Stimulated activated CD4-positive, alpha-beta T cell treated with anti-CD3 and anti-CD28 coated beads, Interleukin-12 subunit alpha, Interleukin-12 subunit beta, amount 100 ng/mL, for 48 hours (primary cell): ENCODE measurements at regions not wholly inside any gene's neighbourhood (a gene's known extent, or its start where the extent isn't known, plus 50 kb on each side); places are given as distances from the start of the nearest gene placed in this dataset.
"Not testable (repeated sequence)": the region's sequence is repeated elsewhere in the genome, so short reads cannot be mapped to it uniquely, and the experiment has no call there.

Source experiments
- DNase-seq, 3 donors: peaks; one replicate each; pipeline ENCODE4 v3.0.0-alpha.2; 2020; ENCODE audit warnings: low read depth in 2 of 3, low spot score in 1 of 3

DNA sequence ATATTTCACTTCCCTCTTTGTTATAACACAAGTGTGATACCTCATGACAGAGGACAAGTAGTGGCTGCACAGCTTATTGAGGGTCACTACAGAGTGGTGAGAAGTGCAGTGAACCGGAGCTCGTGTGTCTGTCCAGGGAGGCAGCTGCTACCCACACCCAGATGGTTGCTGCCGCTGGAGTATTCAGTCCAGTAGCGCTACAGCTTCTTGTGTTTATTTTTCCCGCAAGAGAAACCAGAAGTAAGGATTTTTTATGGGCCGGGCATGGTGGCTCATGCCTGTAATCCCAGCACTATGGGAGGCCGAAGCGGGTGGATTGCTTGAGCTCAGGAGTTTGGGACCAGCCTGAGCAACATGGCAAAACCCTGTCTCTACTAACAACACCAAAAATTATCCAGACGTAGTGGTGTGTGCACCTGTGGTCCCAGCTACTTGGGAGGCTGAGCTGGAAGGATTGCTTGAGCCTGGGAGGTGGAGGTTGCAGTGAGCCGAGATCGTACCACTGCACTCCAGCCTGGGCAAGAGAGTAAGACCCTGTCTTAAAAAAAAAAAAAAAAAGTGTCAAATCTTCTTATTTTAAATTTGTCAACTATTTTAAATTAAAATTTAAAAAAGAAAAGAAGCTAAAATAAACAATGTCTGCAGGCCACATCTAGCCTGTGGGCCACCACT, 213.5 kb upstream of the MSX2 start:
- DNase-seq, result not testable (repeated sequence)

DNA sequence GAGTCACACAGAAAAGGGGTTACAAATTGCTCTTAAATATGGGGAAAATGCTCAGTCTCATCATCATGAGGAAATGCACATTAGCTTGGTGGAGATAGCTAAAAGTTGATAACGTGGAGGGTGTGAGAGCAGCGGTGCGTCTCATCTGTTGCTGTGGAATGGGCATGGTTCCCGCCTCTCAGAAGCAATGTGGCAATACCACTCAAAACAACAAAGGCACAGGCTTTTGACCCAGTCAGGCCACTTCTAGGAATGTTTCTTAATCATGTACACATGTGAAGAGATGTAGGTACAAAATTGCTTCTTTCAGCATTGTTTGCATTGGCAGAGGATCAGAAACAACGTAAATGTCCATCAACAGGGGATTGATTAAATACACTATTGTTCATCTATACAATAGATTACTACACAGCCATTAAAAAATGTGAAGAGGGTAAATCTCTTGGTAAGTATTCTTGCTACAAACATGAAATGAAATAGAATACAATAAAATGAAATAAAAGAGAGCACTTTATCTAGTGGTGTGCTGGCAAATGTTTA, 212.6 kb upstream of the MSX2 start:
- no peak for DNase-seq

DNA sequence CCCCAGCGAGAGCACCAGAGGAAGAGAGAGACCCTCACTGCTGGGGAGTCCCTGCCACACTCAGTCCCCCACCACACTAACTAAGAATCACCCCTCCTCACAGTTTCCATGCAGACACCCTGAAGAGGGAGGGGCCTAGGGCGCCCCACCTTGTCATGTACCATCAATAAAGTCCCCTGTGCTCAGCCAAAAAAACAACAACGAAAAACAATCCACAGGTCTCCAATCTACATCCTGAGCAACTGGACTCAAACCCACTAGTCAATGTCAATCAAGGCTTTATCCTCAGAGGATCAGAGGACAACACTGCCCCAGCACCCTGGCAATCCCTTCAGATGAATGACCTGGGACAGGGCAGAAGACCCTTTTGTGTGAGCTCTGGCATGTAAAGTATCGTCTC, 210.1 kb upstream of the MSX2 start:
- DNase-seq, result no peak

DNA sequence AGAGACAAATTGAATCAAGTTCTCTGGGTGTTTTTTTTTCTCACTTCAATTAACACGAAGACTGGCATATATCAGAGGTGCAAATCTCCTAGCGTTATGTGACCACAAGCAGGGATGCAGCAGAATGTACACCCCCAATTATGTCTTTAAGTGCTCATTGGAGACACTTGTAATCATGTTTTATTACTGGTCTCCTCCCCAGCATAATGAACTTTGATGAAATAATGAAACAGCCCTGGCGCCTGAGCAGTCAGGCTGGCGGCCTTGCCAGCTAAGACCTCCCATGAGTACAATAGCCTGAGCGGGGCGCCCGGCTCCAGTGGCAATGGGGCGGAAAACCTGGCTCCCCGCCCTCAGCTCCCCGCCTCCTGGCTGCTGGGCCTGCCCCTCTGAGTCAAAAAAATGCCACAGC, 209.4 kb upstream of the MSX2 start:
- no peak for DNase-seq

DNA sequence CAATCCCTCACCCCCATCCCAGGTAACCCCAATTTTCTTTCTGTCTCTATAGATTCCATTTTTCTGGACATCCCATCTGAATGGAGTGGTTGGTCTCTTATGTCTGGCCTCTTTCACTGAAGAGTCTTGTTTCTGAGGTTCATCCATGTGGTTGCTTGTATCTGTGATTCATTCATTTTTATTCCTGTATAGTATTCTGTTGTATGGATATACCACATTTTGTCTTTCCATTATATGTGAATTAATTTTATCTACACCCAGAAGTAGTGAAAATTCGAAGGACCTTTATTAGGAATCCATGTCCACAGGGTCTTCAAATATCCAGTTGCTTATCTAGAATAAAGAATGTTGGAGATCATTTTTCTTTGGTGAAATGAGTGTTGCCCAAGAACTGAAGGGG, 207.6 kb upstream of the MSX2 start:
- no peak for DNase-seq

DNA sequence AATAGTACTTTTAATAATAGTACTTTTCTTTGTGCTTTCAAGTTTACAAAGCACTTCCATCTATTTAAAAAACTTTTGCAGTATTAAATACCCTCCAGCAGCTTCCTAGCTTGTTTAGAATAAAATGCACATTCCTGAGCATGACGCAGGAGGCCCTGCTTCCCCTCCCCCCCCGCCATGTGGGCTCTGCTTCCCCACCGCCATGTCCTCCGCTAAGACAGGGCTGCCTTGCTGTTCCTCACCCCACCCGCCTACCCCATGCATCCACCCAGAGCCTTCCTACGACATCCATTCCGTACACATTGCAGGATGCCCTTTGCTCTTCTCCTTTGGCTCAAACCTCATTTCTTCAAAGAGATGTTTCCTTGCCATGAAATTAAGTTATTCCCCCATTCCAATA, 205.9 kb upstream of the MSX2 start:
- no peak for DNase-seq

DNA sequence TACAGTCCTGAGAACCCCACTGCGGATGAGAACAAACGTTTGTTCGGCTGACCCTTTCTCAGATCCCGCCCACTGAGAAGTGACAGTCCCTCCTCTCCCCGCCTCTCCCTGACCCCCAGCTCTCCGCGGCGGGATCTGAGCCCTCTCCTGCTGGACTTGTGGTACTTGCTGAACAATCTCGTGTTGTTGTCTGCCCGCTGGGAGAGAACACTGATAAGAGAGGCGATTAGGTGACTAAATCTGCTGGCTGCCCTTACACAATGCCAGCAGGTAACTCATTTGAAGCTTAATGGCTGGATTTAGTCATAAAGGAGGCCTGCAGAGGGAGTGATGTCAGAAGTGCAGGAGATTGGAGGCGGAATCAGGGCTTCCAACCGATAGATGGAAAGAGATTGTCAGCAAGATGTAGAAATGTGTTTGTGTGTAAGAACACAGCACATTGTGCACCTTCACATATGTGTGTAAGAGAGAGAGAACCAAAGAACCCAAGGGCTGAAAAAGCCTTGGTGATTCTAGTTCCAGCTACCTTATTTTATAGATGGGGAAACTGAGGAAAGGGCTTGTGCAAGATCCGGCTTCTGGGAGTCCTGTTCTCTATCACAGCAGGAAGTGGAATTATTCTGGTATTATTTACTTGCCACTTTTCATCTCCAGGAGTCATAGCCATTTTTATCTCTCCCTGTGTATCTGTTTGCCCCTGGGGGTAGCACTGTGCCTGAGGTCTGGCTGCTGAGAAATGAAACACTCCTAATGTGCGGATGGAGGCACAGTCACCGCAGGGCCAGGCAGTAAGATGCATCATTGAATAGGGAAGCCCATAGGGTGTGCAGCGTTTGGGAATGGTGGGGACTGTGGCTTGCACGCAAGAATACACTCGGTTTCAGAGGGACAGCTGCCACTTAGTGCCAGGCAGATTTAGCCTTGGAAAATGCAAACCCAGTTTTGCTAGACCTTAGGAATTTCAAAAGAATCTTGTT, 203.7 kb upstream of the MSX2 start:
- no peak for DNase-seq

DNA sequence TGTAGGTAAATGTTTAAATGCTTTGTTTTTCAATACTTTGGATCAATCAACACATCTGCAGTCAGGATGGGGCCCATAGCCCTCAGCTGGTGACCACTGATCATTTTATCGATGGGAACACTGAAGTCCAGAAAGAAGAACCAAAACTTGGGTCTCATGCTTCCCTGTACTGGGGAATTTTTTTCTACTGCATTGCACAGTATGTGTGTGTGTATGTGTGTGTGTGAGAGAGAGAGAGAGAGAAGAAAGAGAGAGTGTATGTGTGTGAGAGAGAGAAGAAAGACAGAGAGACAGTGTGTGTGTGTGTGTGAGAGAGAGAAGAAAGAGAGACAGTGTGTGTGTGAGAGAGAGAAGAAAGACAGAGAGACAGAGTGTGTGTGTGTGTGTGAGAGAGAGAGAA, 202.9 kb upstream of the MSX2 start:
- no peak for DNase-seq

DNA sequence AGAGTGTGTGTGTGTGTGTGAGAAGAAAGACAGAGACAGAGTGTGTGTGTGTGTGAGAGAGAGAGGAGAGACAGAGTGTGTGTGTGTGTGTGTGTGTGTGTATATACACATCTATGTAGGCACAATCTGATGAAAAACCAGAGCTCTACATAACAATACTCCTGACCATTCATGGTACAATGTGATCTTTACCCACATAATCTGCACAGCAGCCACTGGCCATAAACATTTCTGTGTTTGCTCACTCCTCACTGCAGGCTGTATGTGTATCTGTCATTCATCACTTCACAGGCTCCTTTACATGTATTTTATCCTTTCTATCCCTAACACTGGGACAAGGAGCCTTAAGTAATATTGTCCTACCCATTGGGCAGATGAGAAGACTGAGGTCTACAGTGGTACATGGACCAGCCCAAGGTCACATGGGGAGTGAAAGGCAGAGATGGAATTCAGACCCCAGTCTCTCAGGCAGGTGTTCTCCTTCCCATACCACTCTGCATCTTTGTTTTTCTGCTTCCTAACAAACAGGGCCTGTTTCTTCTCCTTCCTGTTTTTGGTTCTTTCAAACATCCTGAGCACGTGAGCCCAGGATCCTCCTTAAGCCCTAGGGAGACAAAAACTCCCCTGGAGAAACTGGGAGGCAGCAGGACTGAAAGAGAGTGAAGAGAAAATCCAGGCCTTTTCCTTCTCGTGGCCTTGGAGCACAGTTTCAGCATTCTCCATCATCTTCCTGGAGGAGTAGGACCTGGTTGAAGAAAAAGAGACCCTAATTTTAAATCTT, 201.7 kb upstream of the MSX2 start:
- DNase-seq, result no peak

DNA sequence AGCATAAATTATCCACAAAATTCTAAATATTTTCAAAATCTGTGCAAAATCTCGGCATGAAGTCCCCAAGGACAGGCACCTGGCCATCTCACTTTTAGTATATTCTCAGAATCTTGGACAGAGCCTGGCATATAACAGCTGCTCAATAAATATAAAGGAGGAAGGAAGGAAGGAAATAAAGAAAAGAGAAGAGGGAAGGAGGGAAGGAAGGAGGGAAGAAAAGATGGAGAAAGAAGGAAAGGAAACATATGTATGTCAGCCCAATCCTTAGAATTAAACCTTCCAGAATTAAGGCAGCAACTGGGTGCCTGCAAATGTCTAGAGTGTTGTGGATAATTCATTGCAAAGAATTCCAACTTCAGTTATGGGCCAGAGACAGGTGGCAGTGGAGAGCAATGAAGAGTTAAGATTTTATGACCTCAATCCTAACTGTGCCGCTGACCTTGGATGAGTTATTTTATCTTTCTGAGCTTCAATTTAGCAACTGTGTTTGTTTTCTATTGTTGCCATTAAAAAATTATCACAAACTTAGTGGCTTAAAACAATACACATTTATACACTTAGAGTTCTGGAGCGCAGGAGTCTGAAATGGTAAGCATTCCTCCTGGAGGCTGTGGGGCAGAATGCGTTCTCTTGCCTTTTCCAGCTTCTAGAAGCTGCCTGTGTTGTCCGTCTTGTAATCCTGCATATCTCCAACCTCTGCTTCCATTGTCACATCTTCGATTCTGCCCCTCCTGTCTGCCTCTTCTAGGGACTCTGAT, 200.9 kb upstream of the MSX2 start:
- no peak for DNase-seq

DNA sequence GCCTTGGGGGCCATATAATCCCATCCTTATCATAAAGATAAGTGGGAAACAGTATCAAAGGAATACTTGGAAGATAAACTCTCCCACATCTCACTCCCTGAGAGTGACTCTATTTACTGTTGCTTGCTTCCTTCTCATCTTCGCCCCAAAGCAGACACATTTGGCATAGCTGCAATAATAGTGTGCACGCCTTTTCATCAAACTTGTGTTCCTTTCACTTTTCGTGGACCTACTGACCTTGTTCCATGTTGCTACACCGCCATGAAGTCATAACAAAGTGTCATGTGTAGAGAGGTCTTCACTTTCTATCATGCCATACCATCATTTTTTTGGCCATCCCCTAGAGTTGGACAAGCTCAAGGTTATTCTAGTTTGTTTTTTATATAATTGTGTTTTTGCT, 200.0 kb upstream of the MSX2 start:
- DNase-seq, result no peak

DNA sequence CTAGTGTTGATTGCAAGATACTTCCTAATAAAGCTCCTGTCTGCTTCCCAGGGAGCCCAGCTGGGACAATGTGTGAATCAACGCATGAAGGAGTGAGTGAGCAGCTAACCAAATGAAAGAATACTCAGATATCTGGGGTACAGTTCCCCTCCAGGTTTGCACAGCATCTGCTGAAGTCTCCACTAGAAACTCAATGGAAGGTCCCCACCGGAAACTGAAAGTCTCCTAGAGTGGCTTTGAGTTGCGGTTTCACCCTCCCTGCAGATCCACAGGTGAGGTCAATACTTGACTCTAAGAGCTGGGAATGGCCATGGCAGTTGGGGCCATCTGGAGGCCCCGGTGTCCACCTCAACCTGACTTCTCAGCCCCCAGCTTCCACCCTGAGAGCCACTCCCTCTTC, 198.2 kb upstream of the MSX2 start:
- DNase-seq, result no peak

DNA sequence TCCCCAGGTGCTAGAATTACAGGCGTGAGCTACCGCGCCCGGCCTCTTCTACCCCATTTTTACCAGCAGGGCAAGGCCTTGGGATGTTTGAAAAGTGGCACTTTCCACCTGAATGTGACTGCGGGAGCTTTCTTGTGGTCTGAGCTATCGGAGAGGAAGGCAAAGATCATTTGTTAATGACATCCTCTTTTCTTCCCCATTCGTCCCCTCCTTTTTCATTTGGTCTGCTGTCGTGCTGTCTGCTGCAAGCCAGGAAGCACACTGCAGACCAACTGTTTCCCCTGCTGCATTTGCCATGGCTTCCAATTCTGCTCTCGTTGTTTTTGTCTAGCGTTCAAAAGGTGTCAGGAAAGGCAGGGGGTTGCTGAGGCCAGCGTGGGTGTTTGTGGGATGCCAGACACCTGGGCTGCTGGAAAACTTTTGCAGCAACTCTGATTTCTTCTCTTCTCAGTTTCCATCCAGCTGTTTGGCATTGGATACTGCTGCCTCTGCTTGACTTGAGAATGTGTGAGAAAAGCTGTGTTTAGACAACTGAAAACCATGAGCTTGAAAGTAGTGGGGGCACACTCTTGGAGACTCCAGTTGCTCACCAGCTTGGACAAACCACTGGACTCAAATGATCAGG, 196.4 kb upstream of the MSX2 start:
- DNase-seq, result no peak

DNA sequence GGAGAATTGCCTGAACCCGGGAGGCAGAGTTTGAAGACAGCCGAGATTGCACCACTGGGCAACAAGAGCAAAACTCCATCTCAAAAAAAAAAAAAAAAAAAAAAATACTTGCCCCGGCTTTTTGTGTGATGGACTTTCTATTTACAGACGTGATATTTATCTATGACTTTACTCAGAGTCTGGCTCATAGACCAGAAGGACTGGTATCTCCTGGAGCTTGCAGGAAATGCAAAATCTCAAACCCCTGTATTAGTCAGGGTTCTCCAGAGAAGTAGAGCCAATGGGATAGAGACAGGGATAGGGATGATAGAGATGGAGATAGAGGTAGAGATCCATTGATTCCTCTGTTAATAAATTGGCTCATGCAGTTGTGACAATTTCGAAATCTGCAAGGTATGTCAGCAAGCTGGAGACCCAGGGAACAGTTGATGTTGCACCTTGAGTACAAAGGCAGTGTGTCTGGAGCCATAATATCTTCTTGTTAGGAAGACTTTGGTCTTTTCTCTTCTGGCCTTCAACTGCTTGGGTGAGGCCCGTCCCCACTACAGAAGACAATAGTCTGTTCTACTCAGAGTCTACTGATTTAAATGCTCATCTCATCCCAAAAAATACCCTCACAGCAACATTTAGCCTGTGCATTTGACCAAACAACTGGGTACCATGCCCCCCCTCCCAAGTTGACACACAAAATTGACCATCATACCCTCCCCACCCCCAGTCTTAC, 195.4 kb upstream of the MSX2 start:
- no peak for DNase-seq

DNA sequence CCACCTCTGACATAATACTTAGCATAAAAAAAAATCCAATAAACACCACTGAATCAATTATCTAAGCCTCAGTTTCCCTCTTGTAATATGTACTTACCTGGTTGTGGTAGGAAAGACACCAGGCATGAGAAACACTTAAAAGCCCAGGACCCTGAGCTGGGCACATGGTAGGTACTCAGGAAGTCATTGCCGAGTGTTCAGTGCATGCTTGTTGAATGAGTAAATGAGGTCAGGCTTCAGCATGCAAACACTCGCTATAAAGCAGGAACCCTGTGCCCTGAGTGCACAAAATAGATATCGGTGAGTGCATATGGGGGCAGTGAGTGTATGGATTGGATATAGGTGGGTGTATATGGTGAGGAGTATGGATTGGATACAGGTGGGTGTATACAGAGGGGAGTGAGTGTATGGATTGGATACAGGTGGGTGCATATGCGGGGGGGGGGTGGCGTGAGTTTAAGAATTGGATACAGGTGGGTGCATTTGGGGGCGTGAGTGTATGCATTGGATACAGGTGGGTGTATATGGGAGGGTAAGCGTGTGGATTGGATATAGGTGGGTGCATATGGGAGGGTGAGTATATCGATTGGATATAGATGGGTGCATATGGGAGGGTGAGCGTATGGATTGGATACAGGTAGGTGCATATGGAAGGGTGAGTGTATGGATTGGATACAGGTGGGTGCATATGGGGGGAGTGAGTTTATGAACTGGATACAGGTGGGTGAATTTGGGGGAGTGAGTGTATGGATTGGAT, 194.3 kb upstream of the MSX2 start:
- DNase-seq, result no peak

DNA sequence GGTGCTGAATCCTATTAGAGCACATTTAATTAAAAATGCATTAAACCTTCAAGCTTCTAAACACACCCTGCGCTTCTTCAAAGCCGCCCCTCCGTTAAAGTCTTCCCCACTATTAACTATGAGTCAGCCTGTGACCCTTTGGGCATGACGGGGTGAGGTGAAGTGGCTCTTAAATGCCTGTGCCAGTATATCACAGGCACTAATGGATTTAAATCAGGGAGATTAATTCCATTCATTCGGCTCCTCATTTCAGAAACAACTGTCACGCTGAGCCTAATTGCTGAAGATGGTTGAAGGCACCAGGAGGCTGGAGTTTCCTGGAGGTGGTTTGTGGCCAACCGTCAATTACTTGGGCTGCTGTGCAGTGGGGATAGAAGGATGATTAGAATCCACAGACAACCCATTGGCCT, 192.6 kb upstream of the MSX2 start:
- DNase-seq, result no peak

DNA sequence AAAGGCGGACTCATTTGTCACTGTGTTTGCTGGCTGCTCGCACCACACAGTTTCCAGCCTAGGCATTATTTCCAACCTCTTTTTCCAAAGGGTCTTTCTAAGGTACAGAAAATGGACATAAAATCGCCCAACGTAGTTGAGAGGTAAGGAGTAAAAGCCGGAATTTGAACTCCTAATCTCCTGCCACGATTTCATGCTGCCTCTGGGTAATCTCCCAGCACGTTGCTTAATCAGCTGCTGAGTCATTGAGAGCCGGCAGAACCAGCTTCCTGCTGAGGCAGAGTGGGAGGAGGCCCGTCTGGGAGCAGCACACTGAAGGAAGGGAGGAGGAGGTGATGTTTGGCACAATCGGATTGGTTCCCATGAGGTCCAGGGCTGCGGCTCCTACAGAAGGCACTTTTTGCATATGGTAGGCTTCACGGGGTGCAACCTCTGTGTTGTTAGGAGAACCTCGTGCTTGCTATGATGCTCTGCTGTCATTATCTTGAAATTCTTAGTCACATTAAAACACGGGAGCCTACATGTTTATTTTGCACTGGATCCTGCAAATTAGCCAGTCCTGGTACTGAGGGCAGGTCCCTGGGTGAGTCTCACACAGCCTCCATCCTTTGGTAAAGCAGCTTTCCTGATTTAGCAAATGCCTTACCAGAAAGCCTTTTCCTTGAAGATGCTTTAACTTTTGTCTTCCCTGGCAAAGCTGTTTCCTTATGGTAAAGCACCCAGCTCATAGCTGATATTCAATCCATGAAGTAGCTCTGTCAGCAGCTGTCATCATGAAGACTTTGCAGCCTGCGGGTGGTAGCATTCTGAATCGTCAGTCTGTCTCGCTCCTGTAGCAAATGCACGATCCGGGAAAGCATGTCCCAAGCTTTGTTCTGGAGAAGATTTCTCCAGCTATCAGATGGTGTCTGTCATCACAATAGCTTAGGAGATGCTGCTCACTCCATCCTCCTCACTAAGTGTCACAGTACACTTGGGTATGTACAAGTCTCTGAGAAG, 191.6 kb upstream of the MSX2 start:
- peak in 2 of 3 donors; percentile 1 to 2 for DNase-seq
